NCI-H69 (cell line): ENCODE measurements at regions not wholly inside any gene's neighbourhood (a gene's known extent, or its start where the extent isn't known, plus 50 kb on each side); places are given as distances from the start of the nearest gene placed in this dataset.

Source experiments
- DNase-seq: peaks from one replicate; lab custom pipeline; 2025; lab: John Stamatoyannopoulos, UW

DNA sequence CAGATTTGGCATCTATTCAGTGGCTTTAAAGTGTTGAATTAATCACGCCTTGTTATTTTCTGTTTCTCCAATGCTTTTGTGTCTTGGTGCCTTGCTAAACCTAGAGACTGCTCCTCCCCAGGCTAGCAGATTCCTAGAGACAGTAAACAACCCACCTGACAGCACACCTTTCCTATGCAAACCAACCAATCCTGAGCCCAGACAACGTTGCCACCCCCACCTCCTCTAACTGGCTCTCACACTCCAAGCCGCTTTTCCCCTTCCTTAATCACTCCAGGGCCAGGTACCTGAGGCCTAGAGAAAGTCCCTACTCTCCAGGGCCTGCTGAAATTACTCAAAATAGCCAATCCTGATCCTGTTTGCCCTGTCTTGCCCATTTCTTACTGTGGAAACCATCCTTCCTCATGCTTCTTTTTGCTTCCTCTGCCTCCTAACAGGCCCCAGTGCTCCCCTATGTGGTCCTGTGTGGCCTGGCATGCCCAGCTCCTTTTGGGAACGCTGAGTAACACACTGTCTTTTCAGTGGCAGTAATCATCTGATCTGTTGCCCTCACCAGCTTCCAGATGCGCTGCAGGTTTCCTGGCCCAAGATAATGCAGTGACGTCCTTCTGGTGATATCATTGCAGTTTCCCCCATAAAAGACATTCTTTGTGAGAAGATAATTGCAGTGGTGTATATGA is 53.4 kb downstream of the GAS1 start:
- DNase-seq = no peak

- DNase-seq = no peak
These were observed 54.7 kb downstream of the GAS1 start for GRCh38 chr9:86892576-86892975.

GRCh38 chr9:86891886-86892437 is 55.3 kb downstream of the GAS1 start:
- DNase-seq = no peak

DNA sequence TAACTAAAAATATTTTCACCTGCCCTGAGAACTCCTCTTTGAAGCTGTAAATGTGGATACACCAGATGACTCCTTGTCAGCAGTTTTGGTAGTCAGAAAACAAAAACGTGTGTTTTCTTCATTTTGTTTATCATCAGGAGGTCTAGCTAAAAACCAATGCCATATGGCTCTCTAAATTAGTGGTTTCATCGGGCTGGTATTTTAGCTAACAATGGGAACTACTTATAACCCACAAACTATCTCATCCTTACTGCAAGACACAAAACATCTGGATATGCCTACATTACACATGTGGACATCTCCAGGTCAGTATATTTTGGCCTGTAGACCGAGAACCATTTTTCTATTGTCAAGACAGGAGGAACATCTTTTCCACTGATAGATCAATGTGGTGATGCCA is 56.2 kb downstream of the GAS1 start:
- no peak for DNase-seq

DNA sequence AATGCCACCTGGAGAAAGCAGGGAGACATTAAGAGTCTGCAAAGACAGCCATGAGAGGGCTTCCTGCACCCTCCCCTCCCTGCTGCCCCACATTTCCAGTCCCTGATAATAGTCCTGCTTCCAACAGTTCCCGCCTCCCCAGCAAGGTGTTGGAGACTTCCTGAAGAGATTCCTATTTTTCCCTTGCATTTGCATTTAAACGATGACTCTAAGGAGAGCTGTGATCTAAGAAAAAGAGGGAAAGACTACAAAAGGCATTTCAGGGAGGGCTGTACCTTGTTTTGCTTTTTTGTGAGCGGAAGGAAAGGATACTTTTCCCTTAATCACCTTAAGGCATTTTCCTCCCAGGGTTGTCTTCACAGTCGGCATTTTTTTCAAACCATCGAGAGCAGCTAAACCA is 62.1 kb downstream of the GAS1 start:
- no peak for DNase-seq

- no peak for DNase-seq
These were observed 70.6 kb downstream of the GAS1 start for GRCh38 chr9:86876621-86877196.

DNA sequence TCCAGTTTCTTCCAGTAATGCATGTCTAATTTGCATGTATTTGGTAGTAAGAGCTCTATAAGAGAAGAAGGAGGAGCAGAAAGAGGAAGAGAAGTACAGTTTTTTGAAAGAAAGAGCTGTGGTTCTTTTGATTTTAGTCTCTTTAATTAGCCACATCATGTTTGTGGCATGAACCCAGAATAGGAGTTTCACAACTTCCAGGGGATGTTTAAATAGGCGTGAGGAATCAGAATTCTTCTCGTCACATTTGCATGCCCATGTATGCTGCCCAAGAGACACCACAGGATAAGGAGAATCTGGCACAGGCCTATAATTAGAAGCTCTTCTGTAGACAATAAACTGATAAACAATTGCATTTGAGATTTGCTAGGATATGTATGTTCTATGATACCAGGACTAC is 78.7 kb downstream of the GAS1 start:
- DNase-seq = no peak

- peak; percentile 19 for DNase-seq
These were observed 79.4 kb downstream of the GAS1 start for GRCh38 chr9:86867804-86868313.

DNA sequence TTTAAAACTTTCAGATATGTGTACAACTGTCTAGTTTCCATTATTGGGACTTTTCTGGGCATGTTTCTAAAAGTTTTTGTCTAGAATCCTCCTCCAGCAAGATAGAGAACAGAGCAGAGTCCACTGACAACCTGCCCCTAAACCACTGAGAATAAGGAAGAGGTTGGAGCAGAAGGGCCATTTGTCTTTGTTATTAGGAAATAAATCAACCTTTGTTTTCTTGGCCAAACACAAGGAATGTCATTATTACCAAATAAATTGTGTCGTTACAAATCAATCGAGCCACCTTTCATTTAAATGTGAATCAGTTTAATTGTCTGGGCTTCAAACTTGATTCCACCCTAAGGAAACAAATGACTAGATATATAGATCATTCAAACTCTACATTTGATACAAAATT is 81.4 kb downstream of the GAS1 start:
- no peak for DNase-seq

- no peak for DNase-seq
These were observed 87.3 kb downstream of the GAS1 start for GRCh38 chr9:86860006-86860405.

DNA sequence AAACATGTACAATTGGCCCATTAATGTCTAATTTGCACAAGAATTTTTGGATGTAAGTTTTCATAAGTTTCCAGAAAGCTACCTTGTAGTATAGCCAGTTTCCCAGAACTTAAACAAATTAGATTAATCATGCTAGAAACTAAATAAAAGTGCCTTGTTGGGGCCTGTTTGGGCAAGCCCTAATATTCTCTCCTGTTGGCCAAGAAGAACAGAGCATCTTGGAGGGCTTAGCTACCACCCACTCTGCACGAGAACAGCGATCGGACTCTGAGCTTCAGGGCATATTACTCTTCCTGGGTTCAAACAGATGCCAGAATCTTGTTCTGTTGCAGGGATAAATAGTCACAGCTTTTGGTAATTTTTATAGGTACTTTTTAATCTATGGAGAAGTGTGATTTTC is 88.2 kb downstream of the GAS1 start:
- DNase-seq = no peak

DNA sequence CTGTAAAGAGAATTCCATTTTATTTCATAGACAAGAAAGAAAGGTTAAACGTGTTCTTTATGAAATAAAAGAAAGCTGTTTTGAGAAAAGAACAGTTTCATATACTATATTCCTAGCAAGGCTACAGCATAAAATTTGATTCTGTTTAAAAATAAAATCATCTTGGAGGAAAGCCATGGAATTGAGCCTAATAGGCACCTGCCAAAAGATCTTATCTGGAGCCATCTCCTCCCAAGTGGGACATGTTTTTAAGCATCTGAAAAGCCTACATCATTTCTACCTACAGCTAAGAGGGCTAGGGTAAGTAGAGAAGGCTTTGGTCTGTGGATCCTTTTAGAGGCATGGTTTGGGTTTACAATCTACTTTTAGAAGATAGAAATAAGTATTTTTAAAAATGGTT is 89.3 kb downstream of the GAS1 start:
- DNase-seq = no peak

DNA sequence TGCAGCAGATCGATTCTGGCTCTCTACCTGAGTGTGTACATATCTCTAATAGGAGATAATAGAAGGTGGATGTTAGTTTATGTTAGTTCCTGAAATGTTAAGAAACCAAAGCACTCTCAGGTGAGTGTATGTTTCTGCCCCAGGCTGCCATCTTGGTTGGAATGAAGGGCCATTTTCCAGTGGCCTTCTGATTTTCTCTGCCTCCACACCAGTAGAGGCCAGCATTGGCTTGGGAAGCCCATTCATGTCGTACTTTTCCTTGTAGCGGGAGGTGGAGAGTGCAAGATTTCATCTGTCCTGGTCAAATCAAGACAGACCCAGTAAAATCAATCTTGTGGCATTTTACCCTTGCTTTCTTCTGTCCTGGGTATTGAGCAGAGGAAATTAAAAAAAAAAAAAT is 91.0 kb downstream of the GAS1 start:
- no peak for DNase-seq

DNA sequence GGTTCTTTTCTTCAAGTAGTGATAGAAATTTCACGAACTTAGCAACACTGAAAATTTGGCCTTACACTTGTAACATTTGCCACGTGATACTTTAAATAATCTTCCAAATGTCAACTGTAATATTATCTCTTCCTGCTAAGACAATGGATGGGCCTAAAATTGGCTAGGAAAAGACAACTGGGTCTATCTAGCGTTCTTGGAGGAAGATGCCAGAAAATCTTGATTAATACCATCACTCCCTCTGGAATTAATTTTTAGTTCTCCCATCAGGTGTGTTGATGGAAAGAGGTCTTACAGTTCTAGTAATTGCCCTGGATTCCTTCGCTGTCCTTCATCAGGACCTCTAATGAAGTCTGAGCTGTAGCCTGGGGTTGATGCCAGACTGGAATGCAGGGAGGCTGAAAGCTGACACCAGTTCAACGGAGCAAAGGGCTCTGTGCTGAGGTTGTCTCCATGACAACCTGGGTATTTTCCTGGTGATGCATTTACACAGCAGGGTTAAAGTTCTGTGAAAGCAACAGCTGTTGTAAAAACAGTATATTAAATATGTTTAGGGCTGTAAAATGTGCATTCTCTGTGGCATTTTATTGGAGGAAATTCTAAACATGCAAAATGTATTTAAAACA is 92.3 kb downstream of the GAS1 start:
- peak; percentile 49 for DNase-seq

DNA sequence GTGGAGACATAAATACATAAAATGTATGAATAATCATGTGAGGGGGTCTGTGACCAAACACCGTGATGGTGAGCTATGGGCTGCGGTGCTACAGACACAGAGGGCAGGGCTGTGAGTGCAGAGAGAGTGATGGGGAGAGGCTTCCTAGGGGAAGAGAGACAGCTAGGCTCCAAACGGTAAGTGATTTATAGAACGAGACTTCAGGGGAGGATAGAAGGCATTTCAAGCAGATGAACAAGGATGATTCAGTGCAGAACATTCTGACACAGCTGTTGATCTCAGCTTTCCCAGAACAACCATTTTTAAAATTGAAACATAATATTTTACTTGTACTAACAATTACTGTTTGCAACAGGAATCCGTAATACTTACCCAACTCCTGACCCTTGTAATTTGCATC is 100.7 kb downstream of the GAS1 start:
- no peak for DNase-seq

GRCh38 chr9:86843206-86843605 is 104.1 kb downstream of the GAS1 start:
- no peak for DNase-seq

DNA sequence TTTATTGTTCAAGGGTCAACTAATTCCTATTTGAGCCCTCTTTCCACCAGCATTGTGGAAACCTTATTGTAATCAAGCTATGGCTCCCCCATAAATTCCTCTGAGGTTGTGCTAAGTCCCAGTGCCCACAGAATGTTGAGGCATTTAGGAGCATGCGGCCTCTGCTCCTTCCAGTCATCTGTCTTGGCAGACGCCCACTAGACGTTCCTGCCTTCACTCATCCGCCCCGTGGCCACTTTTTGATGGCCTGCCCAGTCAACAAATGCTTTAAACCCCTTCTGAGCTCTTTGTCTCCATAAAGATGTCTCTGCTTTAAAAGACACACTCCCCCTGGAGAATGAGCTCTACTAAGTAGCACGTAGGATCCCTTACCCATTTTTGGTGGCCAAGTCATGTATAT is 104.7 kb downstream of the GAS1 start:
- DNase-seq = no peak

DNA sequence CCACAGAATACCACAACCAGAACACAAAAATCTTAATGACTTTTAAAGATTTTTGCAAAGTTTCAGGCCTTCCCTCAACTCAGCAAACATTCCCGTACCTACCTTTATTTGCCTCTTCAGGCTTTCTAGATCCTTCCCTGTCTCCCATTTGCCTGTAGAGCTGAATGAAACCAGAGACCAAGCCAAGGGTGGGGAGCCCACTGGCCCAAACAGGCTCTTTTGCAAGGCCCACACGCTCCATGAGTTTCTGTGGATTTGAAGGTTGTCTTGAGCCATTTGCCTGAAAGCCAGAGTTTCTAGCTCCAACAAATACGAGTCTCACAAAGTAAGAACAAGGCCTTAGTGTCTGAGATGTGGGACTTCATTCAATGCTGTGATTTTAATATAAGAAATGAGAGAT is 107.8 kb downstream of the GAS1 start:
- DNase-seq = no peak

DNA sequence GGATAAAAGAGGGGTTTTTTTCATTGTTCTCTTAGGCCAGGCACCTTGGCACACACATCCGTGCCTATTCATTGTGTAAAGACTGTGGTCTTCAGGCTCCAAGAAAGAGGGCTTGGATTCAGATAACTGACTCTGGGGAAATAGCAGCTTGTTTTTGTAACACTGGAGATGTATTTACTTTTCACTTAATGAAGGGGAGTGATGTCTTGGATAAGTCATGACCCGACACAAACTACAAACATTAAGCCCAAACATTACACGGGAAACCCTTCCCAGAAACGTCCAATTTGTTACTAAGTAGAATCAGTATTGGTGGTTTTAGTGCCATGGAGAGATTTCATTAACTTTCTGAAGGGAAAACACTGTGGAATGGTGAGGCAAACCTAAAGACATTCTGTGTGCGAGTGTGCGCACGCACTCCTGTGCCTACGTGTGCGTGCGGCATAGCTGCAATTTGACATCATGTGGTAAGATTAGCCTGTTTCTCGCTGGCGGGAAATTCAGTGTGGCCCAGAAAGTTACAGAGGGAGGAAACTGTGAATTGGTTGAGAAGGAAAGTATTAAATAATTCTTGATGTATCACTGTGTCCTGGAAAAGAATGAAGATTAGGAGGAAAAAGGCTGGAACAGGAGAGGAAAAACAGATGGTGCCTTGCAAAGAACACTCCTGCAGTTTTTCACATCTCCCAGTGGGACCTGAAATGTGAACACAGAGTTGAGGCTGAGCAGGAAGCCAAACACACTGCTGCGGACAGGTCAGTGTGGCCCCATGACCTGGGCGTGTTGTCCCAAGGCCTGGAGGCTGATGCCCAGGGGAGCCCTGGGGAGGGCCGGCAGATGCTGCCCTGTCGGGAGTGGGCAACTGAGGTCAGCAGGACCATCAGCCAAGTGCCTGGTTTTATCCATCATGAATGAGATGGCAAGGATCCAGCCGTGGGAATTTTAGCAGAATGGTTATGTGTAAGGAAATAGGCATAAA is 108.5 kb downstream of the GAS1 start:
- DNase-seq = no peak

GRCh38 chr9:86837345-86837744 is 110.0 kb downstream of the GAS1 start:
- DNase-seq = no peak

DNA sequence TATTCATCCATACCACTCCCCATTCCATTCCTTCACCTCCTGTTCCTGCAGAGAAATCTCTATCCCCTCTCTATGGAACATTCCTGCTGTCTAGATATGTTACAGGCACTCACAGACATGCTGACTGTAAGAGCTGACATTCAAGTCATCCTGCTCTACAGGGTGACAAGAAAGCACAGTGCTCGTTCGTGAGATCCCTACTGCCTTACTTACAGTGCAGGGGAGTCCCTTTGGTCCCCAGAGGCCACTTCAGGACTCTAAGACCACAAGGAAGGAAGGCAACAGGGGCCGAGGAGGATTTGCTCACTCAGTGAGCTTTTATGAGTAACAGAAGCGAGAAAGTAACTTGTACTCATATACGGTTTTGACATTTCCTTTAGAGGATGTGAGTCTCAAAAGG is 110.5 kb downstream of the GAS1 start:
- no peak for DNase-seq

DNA sequence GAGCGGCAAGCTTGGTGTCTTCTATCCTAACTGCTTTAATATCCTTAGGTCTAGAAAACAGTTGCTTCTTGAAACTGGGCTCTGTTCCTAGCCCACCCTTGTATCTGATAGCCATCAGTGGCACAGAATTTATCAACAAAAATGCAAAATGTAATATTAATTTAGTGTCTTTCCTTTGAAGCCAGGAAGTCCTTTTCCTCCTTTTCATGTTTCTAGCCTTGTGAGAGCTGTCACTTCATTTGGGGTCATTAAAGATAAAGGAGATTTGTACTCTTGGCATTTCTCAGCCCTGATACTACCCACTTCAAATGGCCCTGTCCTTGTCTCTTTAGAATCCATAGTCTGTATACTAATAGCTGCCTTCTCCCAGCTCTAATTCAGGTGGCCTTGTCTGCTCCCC is 111.0 kb downstream of the GAS1 start:
- DNase-seq = no peak
